Activated T-cell treated with anti-CD3 and anti-CD28 coated beads, Interleukin-2, amount 50 U/mL, for 24 hours (primary cell): ENCODE measurements at regions not wholly inside any gene's neighbourhood (a gene's known extent, or its start where the extent isn't known, plus 50 kb on each side); places are given as distances from the start of the nearest gene placed in this dataset.

Experiments used
- DNase-seq: peaks from one replicate; pipeline ENCODE4 v3.0.0-alpha.2; 2020
- H3K27ac Mint-ChIP-seq: 2 replicates; pipeline ENCODE4 v1.8.0; 2020; ENCODE audit warnings: mild to moderate bottlenecking, mixed read lengths
- H3K27me3 Mint-ChIP-seq: 2 replicates; pipeline ENCODE4 v1.8.0; 2020; ENCODE audit warnings: mixed read lengths
- H3K36me3 Mint-ChIP-seq: 2 replicates; pipeline ENCODE4 v1.8.0; 2020; ENCODE audit warnings: low read depth, mixed read lengths
- H3K4me1 Mint-ChIP-seq: 2 replicates; pipeline ENCODE4 v1.8.0; 2020; ENCODE audit warnings: low read depth, mixed read lengths
- H3K4me3 Mint-ChIP-seq: 2 replicates; pipeline ENCODE4 v1.8.0; 2020; ENCODE audit warnings: mild to moderate bottlenecking, moderate library complexity, mixed read lengths
- H3K9me3 Mint-ChIP-seq: 2 replicates; pipeline ENCODE4 v1.8.0; 2020; ENCODE audit warnings: mixed read lengths

DNA sequence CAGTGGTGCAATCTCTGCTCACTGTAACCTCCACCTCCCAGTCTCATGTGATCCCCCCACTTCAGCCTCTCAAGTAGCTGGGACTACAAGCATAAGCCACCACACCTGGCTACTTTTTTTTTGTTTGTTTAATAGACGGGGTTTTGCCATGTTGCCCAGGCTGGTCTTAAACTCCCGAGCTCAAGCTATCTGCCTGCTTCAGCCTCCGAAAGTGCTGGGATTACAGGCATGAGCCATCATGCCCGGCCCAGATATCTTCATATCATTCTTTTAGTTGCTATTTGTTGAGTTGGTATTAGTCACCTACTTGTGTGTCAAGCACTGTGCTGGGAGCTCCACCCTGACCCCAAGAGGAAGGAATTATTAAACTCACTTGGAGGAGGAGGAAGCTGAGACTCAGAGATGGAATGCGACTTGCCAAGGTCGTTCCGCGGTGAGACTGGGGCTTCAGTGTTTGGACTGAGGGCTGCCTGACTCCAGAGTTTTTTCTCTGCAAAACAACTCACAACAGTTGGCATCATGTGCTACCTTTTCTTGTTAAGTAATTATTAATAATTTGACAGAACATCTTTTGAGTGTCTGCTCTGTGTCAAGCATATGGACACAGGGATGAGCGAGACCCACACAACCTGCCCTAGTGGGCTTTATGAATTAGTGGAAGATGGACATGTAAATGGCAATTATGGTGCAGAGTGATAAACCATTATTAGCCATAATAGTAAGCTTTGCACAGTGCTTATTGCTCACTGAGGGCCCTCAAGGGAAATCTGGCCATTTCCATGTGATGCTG, 132.0 kb downstream of the FOXD2 start:
- no peaks in the 10 kb centered on the region for H3K36me3 Mint-ChIP-seq
- H3K9me3 Mint-ChIP-seq = no peaks in the 10 kb centered on the region
- H3K4me1 Mint-ChIP-seq = no peaks in the 10 kb centered on the region
- no peak overlapping the region for H3K27ac Mint-ChIP-seq
- no peak overlapping the region for H3K4me3 Mint-ChIP-seq
- peaks cover 42% of the 10 kb centered on the region for H3K27me3 Mint-ChIP-seq
- no peak for DNase-seq

DNA sequence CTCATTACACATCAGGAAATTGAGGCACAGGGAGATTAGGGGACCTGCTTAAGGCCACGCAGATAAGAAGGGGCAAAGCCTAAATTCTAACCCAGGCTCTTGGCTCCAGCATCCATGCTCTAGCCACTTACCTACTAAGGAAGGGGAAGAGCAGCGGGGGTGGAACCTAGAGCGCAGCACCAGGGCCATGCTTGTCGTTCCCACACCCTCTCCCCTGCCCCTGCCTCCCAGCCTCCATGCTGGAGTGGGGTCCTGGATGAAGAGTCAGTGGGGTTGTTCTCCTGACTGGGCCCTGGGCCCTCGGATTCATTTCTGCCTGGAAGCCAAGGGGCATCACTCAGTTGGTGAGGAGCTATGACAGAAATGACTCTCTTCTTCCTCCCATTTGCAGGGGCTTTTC, 133.3 kb downstream of the FOXD2 start:
- DNase-seq = no peak
- Mint-ChIP-seq H3K27ac (no peak overlapping the region), H3K27me3 (peaks cover 52% of the 10 kb centered on the region), H3K9me3 (no peaks in the 10 kb centered on the region), H3K4me1 (no peaks in the 10 kb centered on the region), H3K4me3 (no peak overlapping the region), H3K36me3 (no peaks in the 10 kb centered on the region)

DNA sequence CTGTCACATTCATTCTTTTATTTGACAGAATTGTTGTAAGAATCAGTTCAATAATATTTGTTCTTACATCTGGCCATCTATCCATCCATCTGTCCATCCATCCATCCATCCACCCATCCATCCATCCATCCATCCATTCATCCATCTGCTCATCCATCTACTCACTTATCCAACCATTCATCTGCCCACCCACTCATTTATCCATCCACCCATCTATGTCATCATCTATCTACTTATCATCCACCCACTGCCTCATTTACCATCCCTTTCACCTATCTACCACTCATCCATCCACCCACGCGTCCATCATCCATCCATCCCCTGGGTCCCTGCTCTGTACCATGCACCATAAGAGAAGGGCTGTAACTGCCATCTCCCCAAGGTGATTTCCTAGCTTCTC, 134.1 kb downstream of the FOXD2 start:
- Mint-ChIP-seq H3K4me1 (no peaks in the 10 kb centered on the region), H3K27ac (no peak overlapping the region), H3K27me3 (peaks cover 60% of the 10 kb centered on the region), H3K9me3 (no peaks in the 10 kb centered on the region), H3K36me3 (no peaks in the 10 kb centered on the region), H3K4me3 (no peak overlapping the region)
- no peak for DNase-seq

DNA sequence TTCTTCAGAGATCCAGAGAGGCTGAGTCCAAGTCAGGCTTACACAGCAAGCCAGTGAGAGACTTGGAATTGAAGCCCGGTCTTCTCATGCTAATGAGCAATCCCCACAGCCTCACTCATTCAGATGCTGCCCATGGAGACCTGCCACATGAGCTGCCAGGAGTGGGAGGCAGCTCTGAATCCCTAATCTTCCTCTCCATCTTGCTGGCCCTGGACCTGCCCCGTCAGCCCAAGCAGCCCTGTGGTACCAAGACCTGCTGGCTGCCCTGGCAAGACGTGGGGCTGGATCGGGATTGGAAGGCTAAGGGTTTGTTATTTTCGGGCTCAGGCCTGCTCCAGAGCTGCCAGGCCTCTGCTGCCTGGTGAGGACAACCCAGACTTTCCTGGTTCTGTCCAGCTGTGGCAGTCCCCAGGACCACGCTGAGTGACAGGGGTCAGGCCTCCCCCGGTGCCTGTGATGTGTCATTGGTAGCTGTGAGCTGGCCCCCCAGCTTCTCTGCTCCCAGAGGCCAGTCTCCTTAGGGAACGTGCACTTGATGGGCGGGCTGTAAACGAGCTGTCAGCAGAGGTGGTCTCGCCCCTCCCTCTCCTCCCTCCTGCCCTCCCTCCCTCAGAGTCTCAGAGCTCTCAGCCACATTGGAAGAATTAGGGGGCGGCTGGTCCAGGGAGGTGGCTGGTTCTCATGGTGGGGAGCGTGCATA, 135.0 kb downstream of the FOXD2 start:
- Mint-ChIP-seq H3K4me1 (no peaks in the 10 kb centered on the region), H3K27ac (no peak overlapping the region)

DNA sequence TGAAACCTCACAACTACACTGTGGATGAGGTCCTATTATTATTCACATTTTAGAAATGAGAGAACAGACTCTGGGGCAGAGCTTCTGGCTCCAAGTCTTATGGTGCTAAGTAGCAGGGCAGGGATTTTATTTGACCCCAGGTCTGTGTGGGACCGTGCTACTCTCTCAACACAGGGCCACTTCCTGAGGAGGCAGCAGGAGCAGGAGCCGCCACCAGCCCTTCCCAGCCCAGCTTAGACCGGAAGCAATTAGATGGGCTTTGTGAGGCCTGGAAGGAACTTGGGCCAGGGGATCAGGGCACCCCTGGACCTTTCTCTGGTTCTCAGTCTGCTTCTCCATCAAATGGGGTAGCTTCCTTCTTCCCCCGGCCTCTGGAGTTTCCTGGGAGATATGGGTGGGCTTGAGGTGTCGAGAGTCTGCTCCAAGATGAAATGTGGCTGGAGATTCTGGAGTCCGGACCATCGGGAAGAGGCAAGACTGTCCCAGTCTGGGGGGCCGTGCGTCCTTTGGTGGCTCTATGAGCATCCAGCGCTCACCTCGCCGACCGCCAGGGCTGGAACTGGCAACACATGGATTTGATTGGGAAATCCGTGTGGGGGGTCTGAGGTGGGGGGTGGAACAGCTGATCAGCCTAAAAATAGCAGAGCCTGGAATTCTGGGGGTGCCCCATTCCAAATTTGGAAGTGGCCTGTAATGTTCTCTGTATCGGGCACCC, 136.8 kb downstream of the FOXD2 start:
- Mint-ChIP-seq H3K4me3 (no peak overlapping the region), H3K36me3 (no peaks in the 10 kb centered on the region), H3K27ac (no peak overlapping the region), H3K27me3 (peaks cover 58% of the 10 kb centered on the region), H3K4me1 (no peaks in the 10 kb centered on the region), H3K9me3 (no peaks in the 10 kb centered on the region)
- no peak for DNase-seq

More for the DNA sequence above, 135.0 kb downstream of the FOXD2 start:
- Mint-ChIP-seq H3K4me3 (no peak overlapping the region), H3K36me3 (no peaks in the 10 kb centered on the region), H3K27me3 (peaks cover 61% of the 10 kb centered on the region), H3K9me3 (no peaks in the 10 kb centered on the region)
- DNase-seq = no peak

DNA sequence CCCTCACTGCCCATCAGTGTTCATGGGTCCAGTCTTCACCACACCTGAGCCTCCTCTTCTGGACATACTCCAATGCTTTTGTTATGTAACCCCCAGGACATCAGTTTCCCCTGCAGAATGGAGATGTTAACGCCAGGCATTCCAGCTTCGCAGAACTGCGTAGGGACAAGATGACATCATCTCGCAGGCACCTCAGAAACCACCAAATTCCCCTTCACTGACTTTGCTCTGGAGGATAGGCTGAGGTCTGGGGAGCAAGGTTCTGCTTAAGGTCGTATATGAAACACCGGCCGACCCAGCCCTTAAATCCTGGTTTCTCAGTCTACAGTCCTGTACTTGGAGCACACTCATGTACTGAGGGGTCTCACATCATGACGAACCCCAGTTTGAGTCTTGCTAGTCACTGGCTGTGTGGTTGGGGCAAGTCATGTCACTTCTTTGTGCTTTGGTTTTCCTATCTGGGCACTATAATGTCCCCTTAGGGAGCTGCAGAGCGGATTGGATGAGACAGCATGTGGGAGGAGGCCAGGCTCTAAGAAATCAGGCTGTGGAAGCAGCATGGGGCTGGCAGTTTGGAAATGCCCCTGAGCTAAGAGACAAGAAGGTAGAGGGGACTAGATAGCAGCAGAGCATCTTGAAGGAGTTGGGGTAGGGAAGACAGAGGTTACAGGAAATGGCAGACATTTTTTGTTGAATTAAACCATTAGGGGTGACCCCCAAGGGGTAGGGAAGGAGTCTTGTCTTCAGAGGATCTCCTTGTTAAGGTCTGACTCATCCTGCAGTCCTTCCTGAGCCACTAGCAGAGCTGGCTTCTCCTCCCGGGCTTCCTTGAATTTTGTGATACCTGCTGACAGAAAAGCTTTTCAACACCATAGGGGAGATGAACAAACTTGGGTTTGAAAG, 138.3 kb downstream of the FOXD2 start:
- Mint-ChIP-seq H3K4me3 (no peak overlapping the region), H3K27ac (no peak overlapping the region), H3K36me3 (no peaks in the 10 kb centered on the region), H3K4me1 (no peaks in the 10 kb centered on the region), H3K9me3 (no peaks in the 10 kb centered on the region), H3K27me3 (peaks cover 55% of the 10 kb centered on the region)
- no peak for DNase-seq

DNA sequence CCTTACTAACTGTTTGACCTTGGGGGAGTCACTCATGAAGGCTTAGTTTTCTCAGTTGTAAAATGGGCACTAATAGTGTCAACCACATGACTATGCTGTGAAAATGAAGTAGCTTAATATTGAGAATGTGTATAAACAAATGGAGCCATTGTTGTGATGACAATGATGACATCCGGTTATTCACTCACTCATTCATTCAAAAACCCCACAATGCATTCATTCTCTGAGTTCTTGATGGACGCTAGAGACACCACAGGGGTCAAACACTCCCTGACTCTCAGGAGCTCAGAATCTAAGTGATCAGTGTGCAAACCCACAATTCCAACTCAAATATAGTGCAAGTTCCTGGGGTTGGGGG, 138.9 kb downstream of the FOXD2 start:
- Mint-ChIP-seq H3K9me3 (no peaks in the 10 kb centered on the region), H3K27me3 (peaks cover 51% of the 10 kb centered on the region), H3K4me1 (no peaks in the 10 kb centered on the region), H3K4me3 (no peak overlapping the region), H3K36me3 (no peaks in the 10 kb centered on the region), H3K27ac (no peak overlapping the region)
- no peak for DNase-seq

DNA sequence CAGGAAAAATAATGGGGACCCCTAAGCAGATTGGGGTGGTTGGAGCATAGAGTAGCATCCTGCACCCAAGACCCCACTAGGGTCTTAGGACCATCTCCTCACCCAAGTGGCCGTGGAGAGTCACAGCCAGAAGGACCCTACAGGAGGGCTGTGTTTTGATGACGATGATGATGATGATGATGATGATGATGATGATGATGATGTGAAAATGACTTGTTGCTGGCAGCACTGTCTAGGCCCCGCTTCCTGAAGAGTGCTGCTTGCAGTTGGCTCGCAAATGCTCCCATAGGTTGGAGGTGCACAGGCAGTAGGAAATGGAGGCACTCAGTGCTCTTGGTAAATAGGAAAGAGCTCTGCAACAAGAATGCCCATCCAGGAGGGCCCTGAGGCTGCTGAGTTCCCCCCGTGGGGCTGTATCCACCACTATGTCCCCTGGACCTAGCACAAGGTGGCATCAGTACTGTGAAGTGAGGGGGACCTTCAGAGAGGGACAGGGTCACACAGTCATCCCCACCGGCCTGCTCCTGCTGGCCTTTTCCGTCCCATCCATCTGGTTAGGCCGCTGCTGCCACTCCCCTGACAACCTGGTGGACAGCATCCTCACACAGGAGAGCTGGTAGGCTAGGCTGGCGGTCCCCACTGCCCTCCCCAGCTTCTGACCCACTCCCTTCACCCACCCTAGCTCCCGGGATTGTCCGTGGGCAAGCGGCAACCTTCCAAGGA, 139.6 kb downstream of the FOXD2 start:
- no peaks in the 10 kb centered on the region for H3K36me3 Mint-ChIP-seq
- H3K27me3 Mint-ChIP-seq = peaks cover 46% of the 10 kb centered on the region
- DNase-seq = no peak
- H3K9me3 Mint-ChIP-seq = no peaks in the 10 kb centered on the region
- H3K4me3 Mint-ChIP-seq = no peak overlapping the region
- no peaks in the 10 kb centered on the region for H3K4me1 Mint-ChIP-seq
- H3K27ac Mint-ChIP-seq = no peak overlapping the region

DNA sequence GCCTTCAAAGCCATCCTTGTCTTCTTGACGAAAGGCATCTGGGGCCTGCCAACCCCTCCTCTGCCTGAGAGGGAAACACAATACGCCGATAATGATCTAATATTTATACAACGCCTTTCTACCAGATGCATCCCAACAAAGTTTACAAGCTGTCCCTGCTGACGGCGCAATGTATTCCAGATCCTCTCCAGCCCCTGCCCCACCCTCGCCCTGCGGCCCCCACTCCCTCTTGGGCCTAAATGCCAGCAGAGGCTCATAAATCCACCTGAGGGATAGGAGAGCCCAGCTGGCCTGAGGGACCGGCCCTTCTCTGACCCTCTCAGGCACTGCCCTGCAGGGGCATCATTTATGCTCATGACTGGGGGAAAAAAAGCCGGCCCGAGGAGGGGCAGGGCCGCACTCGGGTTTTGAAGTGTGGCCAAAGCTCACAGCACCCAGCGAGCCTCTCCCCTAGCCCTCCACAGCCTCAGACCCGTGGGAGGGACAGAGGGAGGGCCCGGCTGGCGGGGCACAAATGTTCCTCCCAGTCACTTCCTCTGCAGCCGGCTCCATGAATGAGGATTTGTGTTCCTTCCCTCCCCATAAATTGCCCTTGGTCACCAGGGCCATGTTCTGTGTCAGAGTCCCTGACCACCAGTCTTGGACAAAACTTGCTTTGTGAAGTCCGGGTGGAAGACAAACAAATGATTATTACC, 140.3 kb downstream of the FOXD2 start:
- H3K9me3 Mint-ChIP-seq = no peaks in the 10 kb centered on the region
- H3K27me3 Mint-ChIP-seq = peaks cover 46% of the 10 kb centered on the region
- DNase-seq = no peak
- H3K36me3 Mint-ChIP-seq = no peaks in the 10 kb centered on the region
- no peak overlapping the region for H3K27ac Mint-ChIP-seq
- H3K4me3 Mint-ChIP-seq = no peak overlapping the region
- H3K4me1 Mint-ChIP-seq = no peaks in the 10 kb centered on the region

DNA sequence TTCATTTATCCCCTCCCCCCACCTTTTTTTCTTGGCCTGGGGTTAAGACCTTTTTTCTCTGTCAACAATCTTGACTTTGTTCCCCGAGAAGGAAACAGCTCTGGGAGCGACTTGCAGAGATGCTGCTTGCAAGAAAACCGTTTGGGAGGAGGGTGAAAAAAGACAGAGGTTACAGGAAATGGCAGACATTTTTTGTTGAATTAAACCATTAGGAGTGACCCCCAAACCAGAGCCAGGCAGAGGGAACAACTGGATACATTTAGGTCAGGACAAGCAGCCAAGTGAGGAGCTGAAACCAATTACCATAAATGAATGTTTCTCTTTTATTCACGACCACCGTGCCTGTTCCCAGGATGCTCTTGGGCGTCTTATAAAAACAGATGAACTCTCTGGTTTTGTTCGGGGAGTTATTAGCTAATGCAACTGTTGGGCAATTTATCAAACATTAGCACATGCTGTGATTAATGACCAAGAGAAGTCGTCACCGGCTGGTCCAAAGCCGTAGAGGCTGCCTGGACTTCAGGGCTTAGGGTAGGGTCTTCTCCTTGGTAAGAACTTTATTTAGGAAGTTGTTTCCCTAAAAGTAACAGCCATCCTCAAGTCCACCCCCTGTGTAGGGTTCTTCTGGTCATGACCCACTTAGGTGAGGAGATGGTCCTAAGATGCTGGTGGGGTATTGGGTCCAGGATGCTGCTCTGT, 141.0 kb downstream of the FOXD2 start:
- Mint-ChIP-seq H3K27me3 (peaks cover 43% of the 10 kb centered on the region), H3K9me3 (no peaks in the 10 kb centered on the region), H3K27ac (no peak overlapping the region), H3K4me1 (peaks cover 2% of the 10 kb centered on the region), H3K4me3 (no peak overlapping the region), H3K36me3 (no peaks in the 10 kb centered on the region)
- no peak for DNase-seq

DNA sequence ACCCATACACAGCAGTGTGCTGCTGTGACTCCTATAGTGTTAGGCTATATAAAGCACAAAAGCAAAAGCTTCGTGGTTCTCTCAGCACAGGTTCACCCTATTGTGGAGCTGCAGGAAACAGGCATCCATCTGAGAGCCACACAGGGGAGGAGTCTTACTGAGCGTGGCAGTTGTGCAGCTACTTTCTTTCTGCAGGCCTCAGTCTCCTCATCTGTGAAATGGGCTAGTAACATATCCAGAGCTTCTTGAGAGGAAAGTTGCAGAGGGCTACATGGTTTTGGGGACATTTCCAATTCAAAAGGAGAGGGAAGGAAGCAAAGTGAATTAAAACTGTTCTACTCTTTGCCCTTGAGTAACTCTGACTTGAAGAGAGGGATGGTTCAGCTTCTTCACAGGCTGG, 142.0 kb downstream of the FOXD2 start:
- Mint-ChIP-seq H3K27ac (no peak overlapping the region), H3K4me3 (no peak overlapping the region), H3K27me3 (peaks cover 35% of the 10 kb centered on the region), H3K36me3 (no peaks in the 10 kb centered on the region), H3K9me3 (no peaks in the 10 kb centered on the region), H3K4me1 (peaks cover 2% of the 10 kb centered on the region)
- no peak for DNase-seq

DNA sequence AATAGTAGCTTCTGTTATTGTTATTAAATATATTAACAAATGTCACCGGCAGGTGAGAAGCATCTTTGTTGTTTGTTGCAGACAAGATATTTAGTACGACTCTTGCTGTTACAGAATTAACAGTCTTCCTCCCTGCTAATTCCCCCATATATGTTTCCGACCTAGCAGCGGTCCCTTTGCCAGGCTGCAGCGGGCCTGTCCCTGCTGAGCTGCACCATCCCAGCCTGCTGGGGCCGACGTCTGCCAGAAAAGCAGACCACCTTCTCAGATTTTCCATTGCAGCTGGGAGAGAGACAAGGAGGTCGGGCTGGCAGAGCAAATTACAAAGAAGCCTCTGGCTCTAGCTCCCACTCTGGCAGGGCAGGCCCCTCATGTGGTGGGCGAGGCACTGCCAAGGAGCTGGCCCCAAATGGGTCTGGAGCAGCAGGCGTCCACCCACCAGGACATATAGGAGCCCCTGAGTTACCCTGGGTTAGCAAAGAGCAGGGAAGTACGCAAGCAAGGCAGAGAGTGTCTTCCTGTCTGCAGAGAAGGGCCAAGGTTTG, 142.7 kb downstream of the FOXD2 start:
- Mint-ChIP-seq H3K27me3 (peaks cover 35% of the 10 kb centered on the region), H3K27ac (no peak overlapping the region), H3K9me3 (no peaks in the 10 kb centered on the region), H3K4me1 (peaks cover 2% of the 10 kb centered on the region), H3K36me3 (no peaks in the 10 kb centered on the region), H3K4me3 (no peak overlapping the region)
- DNase-seq = no peak
